MM.1S (cell line): ENCODE measurements at regions not wholly inside any gene's neighbourhood (a gene's known extent, or its start where the extent isn't known, plus 50 kb on each side); places are given as distances from the start of the nearest gene placed in this dataset.

Experiments
- DNase-seq: peaks from one replicate; pipeline ENCODE4 v3.0.0-alpha.2; 2015
- H2AFZ ChIP-seq: fragments of 300-600 bp; sonication (generic); 2 replicates; pipeline ENCODE4 v1.6.0; 2016; ENCODE audit warnings: antibody characterized with exemption, low read length
- H3F3A ChIP-seq: fragments of 300-600 bp; sonication (generic); 2 replicates; pipeline ENCODE4 v1.6.1; 2016; ENCODE audit warnings: mild to moderate bottlenecking, antibody characterized with exemption, low read length, moderate library complexity, mixed read lengths; ENCODE audit not compliant: insufficient read depth
- H3K27ac ChIP-seq: fragments of 300-600 bp; sonication (generic); 2 replicates; pipeline ENCODE4 v1.5.1; 2016; ENCODE audit warnings: mild to moderate bottlenecking, low read length
- H3K27me3 ChIP-seq: fragments of 300-600 bp; sonication (generic); replicated peaks from 2 replicates; pipeline ENCODE4 v1.6.0; 2016; ENCODE audit warnings: low read length; ENCODE audit not compliant: insufficient read depth
- H3K36me3 ChIP-seq: fragments of 300-600 bp; sonication (generic); replicated peaks from 2 replicates; pipeline ENCODE4 v1.6.1; 2016; ENCODE audit warnings: mild to moderate bottlenecking, low read length, mixed read lengths; ENCODE audit not compliant: insufficient read depth
- H3K4me1 ChIP-seq: fragments of 300-600 bp; sonication (generic); 2 replicates; pipeline ENCODE4 v1.6.1; 2016; ENCODE audit warnings: low read length, mixed read lengths
- H3K4me2 ChIP-seq: fragments of 300-600 bp; sonication (generic); 2 replicates; pipeline ENCODE4 v1.6.0; 2016; ENCODE audit warnings: low read depth, low read length
- H3K4me3 ChIP-seq: fragments of 300-600 bp; sonication (generic); 2 replicates; pipeline ENCODE4 v1.5.1; 2016; ENCODE audit warnings: low read length, mixed read lengths
- H3K79me2 ChIP-seq: fragments of 300-600 bp; sonication (generic); 2 replicates; pipeline ENCODE4 v1.6.1; 2016; ENCODE audit warnings: mixed run types, low read length, mixed read lengths
- H3K9ac ChIP-seq: fragments of 300-600 bp; sonication (generic); 2 replicates; pipeline ENCODE4 v1.6.1; 2016; ENCODE audit warnings: low read length, mixed read lengths
- H3K9me2 ChIP-seq: fragments of 300-600 bp; sonication (generic); replicated peaks from 2 replicates; pipeline ENCODE4 v1.6.1; 2016; ENCODE audit warnings: mild to moderate bottlenecking, low read length, mixed read lengths; ENCODE audit not compliant: insufficient read depth
- H3K9me3 ChIP-seq: fragments of 300-600 bp; sonication (generic); replicated peaks from 2 replicates; pipeline ENCODE4 v1.6.1; 2016; ENCODE audit warnings: mild to moderate bottlenecking, low read length, mixed read lengths; ENCODE audit not compliant: insufficient read depth
- H4K20me1 ChIP-seq: fragments of 300-600 bp; sonication (generic); 2 replicates; pipeline ENCODE4 v1.6.1; 2016; ENCODE audit warnings: mild to moderate bottlenecking, low read length, moderate library complexity, mixed read lengths; ENCODE audit not compliant: insufficient read depth
- CTCF ChIP-seq: fragments of 300-600 bp; sonication (generic); IDR thresholded peaks from 2 replicates; pipeline ENCODE4 v1.5.1; 2016; ENCODE audit warnings: antibody characterized with exemption, low read length, mixed read lengths
- EZH2 ChIP-seq: fragments of 300-600 bp; sonication (generic); optimal IDR thresholded peaks from 2 replicates; pipeline ENCODE3; 2017; ENCODE audit warnings: low read depth, mild to moderate bottlenecking, antibody characterized with exemption, low read length, mixed read lengths
- EZH2phosphoT487 ChIP-seq: fragments of 300-600 bp; sonication (generic); IDR thresholded peaks from 2 replicates; pipeline ENCODE4 v1.6.1; 2018; ENCODE audit warnings: antibody characterized with exemption, low read length

GRCh38 chr6:105990151-105990550, 96.0 kb upstream of the PRDM1 start:
- no peak for DNase-seq
- TF ChIP-seq CTCF: no peak
- no peak for TF ChIP-seq EZH2phosphoT487
- no peak for TF ChIP-seq EZH2
- H3K9me3 ChIP-seq: no peaks in the 10 kb centered on the region
- H3K4me3 ChIP-seq: no peak overlapping the region
- no peak overlapping the region for H2AFZ ChIP-seq
- H3K4me2 ChIP-seq: no peak overlapping the region
- H3K9me2 ChIP-seq: no peaks in the 10 kb centered on the region
- peaks cover 26% of the 10 kb centered on the region for H3K27me3 ChIP-seq
- H3K4me1 ChIP-seq: peaks cover 2% of the 10 kb centered on the region; the same call in 1 of the 2 replicates
- no peak overlapping the region for H3K27ac ChIP-seq
- no peaks in the 10 kb centered on the region for H3K36me3 ChIP-seq
- H3K9ac ChIP-seq: no peak overlapping the region
- peaks cover 38% of the 10 kb centered on the region for H3K79me2 ChIP-seq
- H4K20me1 ChIP-seq: no peaks in the 10 kb centered on the region
- H3F3A ChIP-seq: peaks cover 19% of the 10 kb centered on the region

- peaks cover 26% of the 10 kb centered on the region for H3K27me3 ChIP-seq
- DNase-seq: no peak
- no peaks in the 10 kb centered on the region for H3K36me3 ChIP-seq
- peaks cover 2% of the 10 kb centered on the region; the same call in 1 of the 2 replicates for H3K4me1 ChIP-seq
- peaks cover 27% of the 10 kb centered on the region for H3K79me2 ChIP-seq
- no peaks in the 10 kb centered on the region for H3K9me2 ChIP-seq
- H3K27ac ChIP-seq: no peak overlapping the region
- H3K9ac ChIP-seq: no peak overlapping the region
- H3K9me3 ChIP-seq: no peaks in the 10 kb centered on the region
- no peaks in the 10 kb centered on the region for H4K20me1 ChIP-seq
- H3K4me2 ChIP-seq: no peak overlapping the region
- H3K4me3 ChIP-seq: no peak overlapping the region
- TF ChIP-seq EZH2 (no peak), EZH2phosphoT487 (no peak), CTCF (no peak)
- peaks cover 19% of the 10 kb centered on the region for H3F3A ChIP-seq
- no peak overlapping the region for H2AFZ ChIP-seq
Observed at GRCh38 chr6:105988812-105989577, 97.1 kb upstream of the PRDM1 start.

GRCh38 chr6:105988321-105988720, 97.8 kb upstream of the PRDM1 start:
- Histone ChIP-seq H3K4me3 (no peak overlapping the region), H3K9ac (no peak overlapping the region), H3K4me1 (peaks cover 2% of the 10 kb centered on the region; the same call in 1 of the 2 replicates), H4K20me1 (no peaks in the 10 kb centered on the region), H3K79me2 (peaks cover 20% of the 10 kb centered on the region), H3K36me3 (no peaks in the 10 kb centered on the region), H3K9me3 (no peaks in the 10 kb centered on the region), H3K4me2 (no peak overlapping the region), H3K9me2 (no peaks in the 10 kb centered on the region), H3K27me3 (peaks cover 20% of the 10 kb centered on the region), H2AFZ (no peak overlapping the region), H3K27ac (no peak overlapping the region), H3F3A (peaks cover 15% of the 10 kb centered on the region)
- no peak for DNase-seq
- TF ChIP-seq CTCF (no peak), EZH2phosphoT487 (no peak), EZH2 (no peak)
